Smooth muscle cell (in vitro differentiated cells): ENCODE measurements at regions not wholly inside any gene's neighbourhood (a gene's known extent, or its start where the extent isn't known, plus 50 kb on each side); places are given as distances from the start of the nearest gene placed in this dataset.

ENCODE experiments used
- DNase-seq: peaks from one replicate; lab custom pipeline; 2025; ENCODE audit not compliant: unreplicated experiment; lab: John Stamatoyannopoulos, UW
- H2AFZ ChIP-seq: fragments of 200-600 bp; sonication (generic); 2 replicates; pipeline ENCODE4 v1.6.0; 2016; ENCODE audit warnings: antibody characterized with exemption, low read depth, mild to moderate bottlenecking
- H3F3A ChIP-seq: fragments of 200-600 bp; sonication (generic); 2 replicates; pipeline ENCODE4 v1.6.0; 2017; ENCODE audit warnings: antibody characterized with exemption, low read depth
- H3K27ac ChIP-seq: fragments of 200-600 bp; sonication (generic); 2 replicates; pipeline ENCODE4 v1.5.1; 2016; ENCODE audit warnings: low read depth, mild to moderate bottlenecking
- H3K27me3 ChIP-seq: fragments of 200-600 bp; sonication (generic); 2 replicates; pipeline ENCODE4 v1.6.1; 2016; ENCODE audit warnings: low read depth, mild to moderate bottlenecking
- H3K36me3 ChIP-seq: fragments of 200-600 bp; sonication (generic); 2 replicates; pipeline ENCODE4 v1.5.1; 2016; ENCODE audit warnings: low read depth
- H3K4me1 ChIP-seq: fragments of 200-600 bp; sonication (generic); 2 replicates; pipeline ENCODE4 v1.5.1; 2016; ENCODE audit warnings: low read depth
- H3K4me2 ChIP-seq: fragments of 200-600 bp; sonication (generic); 2 replicates; pipeline ENCODE4 v1.6.0; 2016; ENCODE audit warnings: mild to moderate bottlenecking
- H3K4me3 ChIP-seq: fragments of 200-600 bp; sonication (generic); 2 replicates; pipeline ENCODE4 v1.5.1; 2016; ENCODE audit warnings: mild to moderate bottlenecking
- H3K79me2 ChIP-seq: fragments of 200-600 bp; sonication (generic); 2 replicates; pipeline ENCODE4 v1.6.0; 2016; ENCODE audit warnings: low read depth, mild to moderate bottlenecking
- H3K9ac ChIP-seq: fragments of 200-600 bp; sonication (generic); 2 replicates; pipeline ENCODE4 v1.6.0; 2016; ENCODE audit warnings: low read depth
- H3K9me3 ChIP-seq: fragments of 200-600 bp; sonication (generic); replicated peaks from 2 replicates; pipeline ENCODE4 v1.5.1; 2016; ENCODE audit warnings: low read depth
- H4K20me1 ChIP-seq: fragments of 200-600 bp; sonication (generic); 2 replicates; pipeline ENCODE4 v1.6.0; 2016; ENCODE audit warnings: low read depth
- CTCF ChIP-seq: fragments of 200-600 bp; sonication (generic); IDR thresholded peaks from 2 replicates; pipeline ENCODE4 v1.5.1; 2017; ENCODE audit warnings: borderline replicate concordance, mild to moderate bottlenecking, antibody characterized with exemption; ENCODE audit not compliant: insufficient read depth, poor library complexity, severe bottlenecking
- WGBS: methylation state at CpG from one replicate; pipeline ENCODE4 v1.1.7; 2016; ENCODE audit warnings: low lambda C conversion rate; 5-methylcytosine and 5-hydroxymethylcytosine counted together

GRCh38 chr2:11011359-11011758, 99.6 kb downstream of the KCNF1 start:
- Histone ChIP-seq H3K4me2 (no peak overlapping the region), H3K79me2 (no peaks in the 10 kb centered on the region), H3K36me3 (no peaks in the 10 kb centered on the region), H3K9ac (no peak overlapping the region), H4K20me1 (no peaks in the 10 kb centered on the region), H3K4me3 (no peak overlapping the region), H3K27me3 (no peaks in the 10 kb centered on the region), H3F3A (no peaks in the 10 kb centered on the region), H3K4me1 (no peaks in the 10 kb centered on the region), H3K27ac (no peak overlapping the region), H3K9me3 (no peaks in the 10 kb centered on the region), H2AFZ (no peak overlapping the region)
- TF ChIP-seq CTCF = no peak
- 94% methylated on average over 7 of the region's 7 CpGs for WGBS
- no peak for DNase-seq

GRCh38 chr2:11012131-11012693, 100.5 kb downstream of the KCNF1 start:
- 74% methylated on average over 6 of the region's 6 CpGs for WGBS
- H4K20me1 ChIP-seq = no peaks in the 10 kb centered on the region
- no peaks in the 10 kb centered on the region for H3K4me1 ChIP-seq
- H3K9ac ChIP-seq = no peak overlapping the region
- H3K36me3 ChIP-seq = no peaks in the 10 kb centered on the region
- DNase-seq = no peak
- TF ChIP-seq CTCF = no peak
- H3K9me3 ChIP-seq = no peaks in the 10 kb centered on the region
- H3K79me2 ChIP-seq = no peaks in the 10 kb centered on the region
- no peaks in the 10 kb centered on the region for H3F3A ChIP-seq
- H3K27ac ChIP-seq = no peak overlapping the region
- H3K27me3 ChIP-seq = no peaks in the 10 kb centered on the region
- no peak overlapping the region for H3K4me3 ChIP-seq
- no peak overlapping the region for H3K4me2 ChIP-seq
- H2AFZ ChIP-seq = no peak overlapping the region

GRCh38 chr2:11013196-11013595, 101.5 kb downstream of the KCNF1 start:
- Histone ChIP-seq H3K9ac (no peak overlapping the region), H3K79me2 (no peaks in the 10 kb centered on the region), H3K27me3 (no peaks in the 10 kb centered on the region), H3K36me3 (no peaks in the 10 kb centered on the region), H3K4me3 (no peak overlapping the region), H3K4me1 (no peaks in the 10 kb centered on the region), H3K27ac (no peak overlapping the region), H3K4me2 (no peak overlapping the region), H4K20me1 (no peaks in the 10 kb centered on the region), H3F3A (no peaks in the 10 kb centered on the region), H3K9me3 (no peaks in the 10 kb centered on the region), H2AFZ (no peak overlapping the region)
- no peak for TF ChIP-seq CTCF
- DNase-seq = no peak
- 93% methylated on average over 6 of the region's 6 CpGs for WGBS

- no peak overlapping the region for H3K27ac ChIP-seq
- no peaks in the 10 kb centered on the region for H3K9me3 ChIP-seq
- TF ChIP-seq CTCF = no peak
- H2AFZ ChIP-seq = no peak overlapping the region
- no peak for DNase-seq
- no peaks in the 10 kb centered on the region for H3K79me2 ChIP-seq
- no peak overlapping the region for H3K9ac ChIP-seq
- H4K20me1 ChIP-seq = no peaks in the 10 kb centered on the region
- no peaks in the 10 kb centered on the region for H3K4me1 ChIP-seq
- no peak overlapping the region for H3K4me2 ChIP-seq
- no peak overlapping the region for H3K4me3 ChIP-seq
- no peaks in the 10 kb centered on the region for H3F3A ChIP-seq
- 72% methylated on average over 4 of the region's 4 CpGs for WGBS
- H3K27me3 ChIP-seq = no peaks in the 10 kb centered on the region
- no peaks in the 10 kb centered on the region for H3K36me3 ChIP-seq
Observed at GRCh38 chr2:11014026-11014425, 102.3 kb downstream of the KCNF1 start.
